ENCODE measurements at regions not wholly inside any gene's neighbourhood (a gene's known extent, or its start where the extent isn't known, plus 50 kb on each side); places are given as distances from the start of the nearest gene placed in this dataset.

- Histone ChIP-seq H3K9me3 (ENCODE audit: control insufficient read depth, insufficient read depth, low read depth, low read length) (no peaks in the 10 kb centered on the region), H3K27me3 (ENCODE audit: control insufficient read depth, insufficient read depth, low read length) (no peaks in the 10 kb centered on the region; the same call in 1 of the 2 replicates), H3K4me1 (ENCODE audit: control insufficient read depth, insufficient read depth, low read length) (no peaks in the 10 kb centered on the region), H3K4me3 (ENCODE audit: low read depth in 2 of 2, low read length in 2 of 2) (no peak overlapping the region), H3K36me3 (ENCODE audit: control insufficient read depth, insufficient read depth, low read length) (no peaks in the 10 kb centered on the region), H3K27ac (ENCODE audit: low read length) (no peak overlapping the region)
- BruUV-seq (replicated peaks) = no TSS peak
- ATAC-seq (no peak), DNase-seq (ENCODE audit: low read depth, low spot score) (no peak)
- intact Hi-C loops (cut with micrococcal nuclease; ENCODE audit: unreplicated experiment) = no loop called here
- ChIA-PET CTCF (no interaction called here), POLR2A (no interaction called here)
- in situ Hi-C loops (cut with HindIII; ENCODE audit: low pct_unique_long_range_greater_than_20kb, low sequenced_read_pairs) = no loop called here
- TF ChIP-seq REST (IDR thresholded peaks at IDR 0.05; ENCODE audit: insufficient read depth in 1 of 2, low read depth in 2 of 2, low read length in 1 of 2) (no peak), TCF7L2 (IDR thresholded peaks at IDR 0.05; ENCODE audit: low read depth, low read length) (no peak), CTCF (IDR thresholded peaks at IDR 0.05) (no peak), POLR2AphosphoS5 (IDR thresholded peaks at IDR 0.05; ENCODE audit: low read depth, low read length) (no peak), SIN3A (IDR thresholded peaks at IDR 0.05; ENCODE audit: borderline replicate concordance, insufficient read depth, low read depth, low read length) (no peak)
Observed at GRCh38 chr11:15747671-15748070, 608.7 kb downstream of the SOX6 start.

GRCh38 chr11:15748132-15748531 is 608.2 kb downstream of the SOX6 start:
- intact Hi-C loops (cut with micrococcal nuclease; ENCODE audit: unreplicated experiment) = no loop called here
- TF ChIP-seq TCF7L2 (IDR thresholded peaks at IDR 0.05; ENCODE audit: low read depth, low read length) = no peak
- no peak for TF ChIP-seq CTCF (IDR thresholded peaks at IDR 0.05)
- TF ChIP-seq SIN3A (IDR thresholded peaks at IDR 0.05; ENCODE audit: borderline replicate concordance, insufficient read depth, low read depth, low read length) = no peak
- TF ChIP-seq REST (IDR thresholded peaks at IDR 0.05; ENCODE audit: insufficient read depth in 1 of 2, low read depth in 2 of 2, low read length in 1 of 2) = no peak
- TF ChIP-seq POLR2AphosphoS5 (IDR thresholded peaks at IDR 0.05; ENCODE audit: low read depth, low read length) = no peak
- BruUV-seq (replicated peaks) = no TSS peak
- no peak overlapping the region for H3K4me3 ChIP-seq (ENCODE audit: low read depth in 2 of 2, low read length in 2 of 2)
- no peaks in the 10 kb centered on the region for H3K9me3 ChIP-seq (ENCODE audit: control insufficient read depth, insufficient read depth, low read depth, low read length)
- in situ Hi-C loops (cut with HindIII; ENCODE audit: low pct_unique_long_range_greater_than_20kb, low sequenced_read_pairs) = no loop called here
- ChIA-PET CTCF (no interaction called here), POLR2A (no interaction called here)
- H3K4me1 ChIP-seq (ENCODE audit: control insufficient read depth, insufficient read depth, low read length) = no peaks in the 10 kb centered on the region
- H3K36me3 ChIP-seq (ENCODE audit: control insufficient read depth, insufficient read depth, low read length) = no peaks in the 10 kb centered on the region
- no peaks in the 10 kb centered on the region; the same call in 1 of the 2 replicates for H3K27me3 ChIP-seq (ENCODE audit: control insufficient read depth, insufficient read depth, low read length)
- no peak overlapping the region for H3K27ac ChIP-seq (ENCODE audit: low read length)
- ATAC-seq = no peak
- no peak for DNase-seq (ENCODE audit: low read depth, low spot score)

All from Panc1 (cell line).